Aorta (tissue), 5 donors: ENCODE measurements at regions not wholly inside any gene's neighbourhood (a gene's known extent, or its start where the extent isn't known, plus 50 kb on each side); places are given as distances from the start of the nearest gene placed in this dataset.
"Not testable (repeated sequence)": the region's sequence is repeated elsewhere in the genome, so short reads cannot be mapped to it uniquely, and the experiment has no call there.

ENCODE experiments used
- ATAC-seq: fragments of 200-7000 bp; cut with Tn5 transposase; one replicate; pipeline ENCODE4 v1.9.1; 2022; ENCODE audit warnings: moderate library complexity; ENCODE audit not compliant: low FRiP score
- DNase-seq, 2 donors: peaks; one replicate each; pipeline ENCODE4 v3.0.0-alpha.2; 2020
- H3K27ac ChIP-seq, 2 donors: one replicate each; pipeline ENCODE4 v1.5.1; 2013; ENCODE audit warnings: low read length in 2 of 2, mild to moderate bottlenecking in 2 of 2, moderate library complexity in 2 of 2, control low read depth in 1 of 2, inconsistent platforms in 1 of 2, low read depth in 1 of 2
- H3K27me3 ChIP-seq, 2 donors: one replicate each; pipeline ENCODE4 v1.6.1; 2013; ENCODE audit warnings: control low read depth in 1 of 2, low read length in 1 of 2, mild to moderate bottlenecking in 1 of 2, moderate library complexity in 1 of 2; ENCODE audit not compliant: insufficient read depth in 2 of 2, control insufficient read depth in 1 of 2
- H3K36me3 ChIP-seq, 2 donors: one replicate each; pipeline ENCODE4 v1.6.1; 2013; ENCODE audit warnings: control low read depth in 1 of 2, low read length in 1 of 2, mild to moderate bottlenecking in 1 of 2; ENCODE audit not compliant: insufficient read depth in 2 of 2, control insufficient read depth in 1 of 2
- H3K4me1 ChIP-seq, 2 donors: one replicate each; pipeline ENCODE4 v1.6.1; 2013; ENCODE audit warnings: low read length in 2 of 2, control low read depth in 1 of 2, mild to moderate bottlenecking in 1 of 2, moderate library complexity in 1 of 2; ENCODE audit not compliant: insufficient read depth in 2 of 2, control insufficient read depth in 1 of 2
- H3K4me3 ChIP-seq, 2 donors: one replicate each; pipeline ENCODE4 v1.5.1; 2013; ENCODE audit warnings: low read length in 2 of 2, control low read depth in 1 of 2, mild to moderate bottlenecking in 1 of 2
- H3K9me3 ChIP-seq: one replicate; pipeline ENCODE4 v1.6.1; 2013; ENCODE audit warnings: mild to moderate bottlenecking, low read length; ENCODE audit not compliant: control insufficient read depth
- WGBS, 2 donors: extraction: QIAGEN DNeasy Blood & Tissue Kit; methylation state at CpG; one replicate each; pipeline ENCODE4 v1.1.7; 2013; 5-methylcytosine and 5-hydroxymethylcytosine counted together
- intact Hi-C, 2 donors: fragments of 100-400 bp; cut with DNase I; formaldehyde crosslinking; loops; one replicate each; pipeline versions ENCODE4 v1.14.2 to v1.15.0; 2022
- donor health status: healthy with polysubstance abuse.
- donor health status: Bipolar disorder and iron deficiency.
- donor health status: DM: no; HTN: no; CAD: no.
- donor health status: DM: no; HTN: no; CAD: no.
- donor health status: DM: yes; HTN: yes; CAD: no.

DNA sequence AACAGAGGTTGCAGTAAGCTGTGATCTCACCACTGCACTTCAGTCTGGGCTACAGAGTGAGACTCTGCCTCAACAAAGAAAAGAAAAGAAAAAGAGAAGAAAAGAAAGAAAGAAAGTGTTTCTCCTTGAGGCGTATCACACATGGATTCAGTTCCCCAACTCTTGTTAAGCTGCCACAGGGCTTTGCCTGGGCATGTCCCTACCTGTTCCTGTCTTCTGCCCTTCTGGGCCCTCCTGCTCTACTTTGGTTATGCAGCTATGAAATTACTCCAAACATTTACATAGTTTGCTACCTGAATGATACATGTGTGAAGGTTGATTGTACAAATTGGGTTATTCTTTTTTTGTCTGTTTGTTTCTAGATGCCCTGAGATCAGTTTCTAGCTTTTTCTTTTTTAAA lies 929.8 kb downstream of the SPATA31A7 start:
- 71% methylated on average over 1 of the region's 1 CpG; no CpG with 5 or more reads in 1 of the 2 donors for WGBS, 2 donors
- H3K4me3 ChIP-seq, DNase-seq, ATAC-seq, H3K9me3 ChIP-seq, H3K36me3 ChIP-seq, H3K4me1 ChIP-seq, intact Hi-C loops, H3K27ac ChIP-seq, H3K27me3 ChIP-seq: not testable (repeated sequence)

DNA sequence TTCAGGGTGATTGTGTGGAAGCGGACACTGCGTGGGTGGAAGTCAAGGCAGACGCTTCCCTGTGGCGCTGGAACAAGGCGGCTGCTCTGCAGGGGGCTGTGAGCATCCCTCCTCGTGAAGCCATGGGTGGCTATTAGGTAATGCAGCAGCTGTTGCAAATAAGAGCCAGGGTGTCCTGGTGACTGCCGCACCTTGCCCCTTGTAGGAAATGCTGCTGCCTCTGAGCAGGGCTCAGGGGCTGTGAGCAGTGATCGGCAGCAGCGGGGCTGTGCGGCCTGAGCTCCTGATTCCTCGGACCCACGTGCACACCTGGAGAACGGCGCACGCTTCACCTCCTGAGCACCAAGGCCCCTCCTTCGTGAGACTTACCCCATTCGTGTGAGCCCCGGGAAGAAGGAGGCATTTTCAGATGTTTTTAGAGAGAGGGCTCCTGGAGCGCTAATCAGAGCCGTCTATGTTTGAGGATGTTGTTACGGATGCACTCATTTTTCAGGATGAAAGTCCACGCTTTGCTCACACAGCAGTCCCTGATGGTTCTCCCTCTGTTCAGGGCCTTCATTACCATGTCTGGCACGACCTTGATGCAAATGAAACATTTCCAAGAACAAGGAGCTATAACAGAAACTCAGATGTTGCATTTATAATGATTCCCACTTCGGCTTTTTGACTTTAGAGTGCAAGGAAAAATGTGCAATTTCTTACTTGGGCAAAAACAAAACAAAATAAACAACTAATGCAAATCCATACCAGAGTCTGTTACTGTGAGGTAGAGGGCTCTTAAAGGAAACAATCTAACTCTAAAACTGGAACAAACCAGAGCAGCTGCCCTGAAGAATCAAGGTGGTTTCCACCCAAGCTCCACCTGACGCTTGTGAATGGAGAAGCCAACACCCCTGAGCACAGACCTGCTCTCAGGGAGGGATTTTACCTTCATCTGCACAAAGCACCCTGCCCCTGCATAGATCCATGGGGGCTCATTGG lies 936.1 kb downstream of the SPATA31A7 start:
- intact Hi-C loops, H3K4me1 ChIP-seq, DNase-seq, ATAC-seq, H3K36me3 ChIP-seq, H3K9me3 ChIP-seq, H3K27ac ChIP-seq, H3K27me3 ChIP-seq, H3K4me3 ChIP-seq: not testable (repeated sequence)
- WGBS, 2 donors: no CpG with 5 or more reads among the region's 25 CpGs

DNA sequence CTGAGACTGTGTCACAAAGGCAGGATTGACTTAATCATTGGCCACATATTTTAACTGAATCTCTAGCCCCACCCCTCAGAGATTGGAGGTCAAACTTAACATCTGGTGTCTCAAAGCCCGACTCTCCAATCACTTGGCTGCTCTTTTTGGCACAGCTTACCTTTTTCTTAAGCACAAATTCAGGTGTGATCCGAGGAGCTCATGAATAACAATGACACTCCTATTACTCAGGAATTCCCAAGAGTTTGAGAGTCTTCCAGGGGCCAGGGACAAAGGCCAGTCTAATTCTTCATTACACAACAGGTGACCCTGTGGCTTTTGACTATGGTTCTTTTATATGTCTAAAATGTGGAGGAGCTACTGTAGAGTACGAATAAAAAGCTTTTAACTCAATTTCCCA lies 945.2 kb downstream of the SPATA31A7 start:
- H3K4me3 ChIP-seq, H3K4me1 ChIP-seq, H3K36me3 ChIP-seq, DNase-seq, ATAC-seq, H3K27me3 ChIP-seq, H3K27ac ChIP-seq, intact Hi-C loops, H3K9me3 ChIP-seq: not testable (repeated sequence)
- WGBS, 2 donors: no CpG with 5 or more reads among the region's 3 CpGs

DNA sequence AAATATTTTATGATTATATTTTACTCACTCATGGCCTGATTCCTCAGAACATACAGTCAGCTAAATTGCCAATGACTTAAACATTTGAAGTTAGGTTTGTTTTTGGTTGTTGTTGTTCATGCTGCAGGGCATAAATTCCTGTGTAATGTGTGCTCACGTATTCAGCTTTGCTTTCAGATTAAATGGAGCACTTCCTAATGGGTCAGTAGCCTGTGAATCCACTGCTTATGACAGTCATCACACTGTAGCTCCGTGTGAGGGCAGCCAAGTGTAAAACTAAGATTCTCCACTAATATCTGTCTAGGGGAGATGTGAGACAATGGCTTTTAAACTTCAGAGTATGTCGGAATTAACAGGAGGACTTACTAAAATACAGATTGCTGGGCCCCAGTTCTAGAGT lies 955.8 kb downstream of the SPATA31A7 start:
- DNase-seq, H3K27ac ChIP-seq, H3K27me3 ChIP-seq, H3K9me3 ChIP-seq, ATAC-seq, H3K36me3 ChIP-seq, H3K4me1 ChIP-seq, H3K4me3 ChIP-seq, intact Hi-C loops: not testable (repeated sequence)
- WGBS, 2 donors: no CpG with 5 or more reads among the region's 3 CpGs
